Stomach (tissue), 8 donors: ENCODE measurements at regions not wholly inside any gene's neighbourhood (a gene's known extent, or its start where the extent isn't known, plus 50 kb on each side); places are given as distances from the start of the nearest gene placed in this dataset.

ENCODE experiments used
- DNase-seq, 2 donors: peaks; one replicate each; pipeline versions ENCODE4 v3.0.0 to v3.0.0-alpha.2; 2013 to 2019
- H3K27ac ChIP-seq, 5 donors: fragments of 200-600 bp in 4 of 5; sonication (generic) in 4 of 5; one replicate each; pipeline ENCODE4 v1.5.1; 2013 to 2019; ENCODE audit warnings: mild to moderate bottlenecking in 1 of 5, moderate library complexity in 1 of 5
- H3K27me3 ChIP-seq, 3 donors: fragments of 200-600 bp; sonication (generic); one replicate each; pipeline ENCODE4 v1.5.1; 2017 to 2019; ENCODE audit warnings: mixed run types in 1 of 3
- H3K36me3 ChIP-seq, 4 donors: fragments of 200-600 bp; sonication (generic); 1 replicate in 3 of 4; 2 replicates in 1 of 4; pipeline ENCODE4 v1.5.1; 2016 to 2019
- H3K4me1 ChIP-seq, 4 donors: fragments of 200-600 bp; sonication (generic); one replicate each; pipeline ENCODE4 v1.5.1; 2016 to 2019
- H3K4me3 ChIP-seq, 4 donors: fragments of 200-600 bp; sonication (generic) in 3 of 4; one replicate each; pipeline ENCODE4 v1.5.1; 2016 to 2019; ENCODE audit warnings: mild to moderate bottlenecking in 1 of 4
- H3K9me3 ChIP-seq, 4 donors: fragments of 200-600 bp; sonication (generic); one replicate each; pipeline ENCODE4 v1.5.1; 2016 to 2019
- EP300 ChIP-seq: sonication (generic); formaldehyde crosslinking; IDR thresholded peaks from one replicate; pipeline ENCODE4 v1.6.1; 2017; ENCODE audit warnings: antibody characterized with exemption
- POLR2A ChIP-seq, 4 donors: fragments of 450-650 bp; IDR thresholded peaks; one replicate each; pipeline ENCODE4 v1.6.1; 2016; ENCODE audit warnings: antibody characterized with exemption in 4 of 4, control low read depth in 2 of 4, mild to moderate bottlenecking in 1 of 4, moderate library complexity in 1 of 4
- POLR2AphosphoS5 ChIP-seq, 3 donors: sonication (generic); formaldehyde crosslinking; IDR thresholded peaks; one replicate each; pipeline ENCODE4 v1.6.1; 2016; ENCODE audit warnings: antibody characterized with exemption in 3 of 3
- WGBS, 5 donors: extraction: QIAGEN DNeasy Blood & Tissue Kit in 3 of 5; methylation state at CpG; one replicate each; pipeline versions ENCODE4 v1.1.5 to v1.1.7; 2013 to 2018; 5-methylcytosine and 5-hydroxymethylcytosine counted together
- intact Hi-C: fragments of 100-400 bp; cut with DNase I; formaldehyde crosslinking; loops from one replicate; pipeline ENCODE4 v1.15.1; 2023; ENCODE audit warnings: low total_unique reads
- TF ChIP-seq, protein P1 (sequence below), 7 experiments: fragments of 450-650 bp in 4 of 7; fragments of 200-600 bp in 3 of 7; sonication (generic) in 3 of 7; IDR thresholded peaks; one replicate each; pipeline ENCODE4 v1.5.1; 2016 to 2019; ENCODE audit warnings: antibody characterized with exemption in 7 of 7, control low read depth in 2 of 7, mild to moderate bottlenecking in 1 of 7
- donor health status: healthy with polysubstance abuse.
- donor health status: Bipolar disorder and iron deficiency.
- donor health status: healthy.

DNA sequence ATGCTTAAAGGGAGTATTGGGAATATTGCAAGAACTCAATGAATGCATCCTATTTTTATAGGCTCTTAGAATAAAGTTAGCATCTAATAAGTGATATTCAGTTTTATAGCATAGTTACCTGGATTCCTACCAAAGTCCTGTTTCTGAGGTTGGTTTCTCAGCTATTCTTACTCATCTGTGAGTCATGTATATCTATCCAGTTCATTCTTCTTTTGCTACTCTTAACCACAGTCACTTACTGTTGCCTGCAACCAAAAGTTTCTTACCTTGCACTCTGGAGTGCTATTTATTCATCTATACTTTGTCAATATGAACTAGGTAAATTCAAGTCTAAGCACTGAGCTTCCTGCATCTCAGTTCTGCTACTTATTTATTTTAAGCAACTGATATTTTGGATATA lies 322.5 kb downstream of the HS3ST1 start:
- H3K27ac ChIP-seq: no peak overlapping the region
- intact Hi-C loops: no loop called here
- H3K4me1 ChIP-seq: peaks cover 0 to 10% (median 5%) of the 10 kb centered on the region in 4 donors
- no peak overlapping the region for H3K4me3 ChIP-seq
- no peaks in the 10 kb centered on the region for H3K9me3 ChIP-seq
- no peak for DNase-seq
- no peaks in the 10 kb centered on the region for H3K27me3 ChIP-seq
- TF ChIP-seq POLR2AphosphoS5 (IDR thresholded peaks at IDR 0.05) (no peak), POLR2A (IDR thresholded peaks at IDR 0.05) (no peak), EP300 (no peak)
- TF ChIP-seq, protein P1, sequence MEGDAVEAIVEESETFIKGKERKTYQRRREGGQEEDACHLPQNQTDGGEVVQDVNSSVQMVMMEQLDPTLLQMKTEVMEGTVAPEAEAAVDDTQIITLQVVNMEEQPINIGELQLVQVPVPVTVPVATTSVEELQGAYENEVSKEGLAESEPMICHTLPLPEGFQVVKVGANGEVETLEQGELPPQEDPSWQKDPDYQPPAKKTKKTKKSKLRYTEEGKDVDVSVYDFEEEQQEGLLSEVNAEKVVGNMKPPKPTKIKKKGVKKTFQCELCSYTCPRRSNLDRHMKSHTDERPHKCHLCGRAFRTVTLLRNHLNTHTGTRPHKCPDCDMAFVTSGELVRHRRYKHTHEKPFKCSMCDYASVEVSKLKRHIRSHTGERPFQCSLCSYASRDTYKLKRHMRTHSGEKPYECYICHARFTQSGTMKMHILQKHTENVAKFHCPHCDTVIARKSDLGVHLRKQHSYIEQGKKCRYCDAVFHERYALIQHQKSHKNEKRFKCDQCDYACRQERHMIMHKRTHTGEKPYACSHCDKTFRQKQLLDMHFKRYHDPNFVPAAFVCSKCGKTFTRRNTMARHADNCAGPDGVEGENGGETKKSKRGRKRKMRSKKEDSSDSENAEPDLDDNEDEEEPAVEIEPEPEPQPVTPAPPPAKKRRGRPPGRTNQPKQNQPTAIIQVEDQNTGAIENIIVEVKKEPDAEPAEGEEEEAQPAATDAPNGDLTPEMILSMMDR (IDR thresholded peaks at IDR 0.05): no peak
- H3K36me3 ChIP-seq: no peaks in the 10 kb centered on the region

DNA sequence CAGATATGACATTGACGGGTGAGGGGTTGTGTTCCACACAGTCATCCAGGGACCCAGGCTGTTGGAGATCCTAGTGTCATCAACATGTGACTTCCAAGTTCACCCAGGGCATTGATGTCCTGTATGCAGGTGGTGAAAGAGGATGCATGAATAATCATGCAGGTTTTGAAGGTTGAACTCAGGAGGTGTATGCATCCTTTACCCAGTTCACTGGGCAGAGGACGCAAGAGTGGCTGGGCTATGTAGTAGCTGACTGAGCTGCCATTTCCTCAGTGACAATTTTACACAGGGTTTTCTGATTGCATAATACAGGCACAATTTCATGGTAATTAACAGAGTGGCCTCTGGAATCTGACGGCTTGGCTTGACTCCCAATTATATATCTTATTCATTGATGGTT lies 323.0 kb downstream of the HS3ST1 start:
- intact Hi-C loops: no loop called here
- whole genome bisulfite sequencing, 5 donors: 53 to 89% (median 78%) methylated on average over 3 of the region's 3 CpGs

DNA sequence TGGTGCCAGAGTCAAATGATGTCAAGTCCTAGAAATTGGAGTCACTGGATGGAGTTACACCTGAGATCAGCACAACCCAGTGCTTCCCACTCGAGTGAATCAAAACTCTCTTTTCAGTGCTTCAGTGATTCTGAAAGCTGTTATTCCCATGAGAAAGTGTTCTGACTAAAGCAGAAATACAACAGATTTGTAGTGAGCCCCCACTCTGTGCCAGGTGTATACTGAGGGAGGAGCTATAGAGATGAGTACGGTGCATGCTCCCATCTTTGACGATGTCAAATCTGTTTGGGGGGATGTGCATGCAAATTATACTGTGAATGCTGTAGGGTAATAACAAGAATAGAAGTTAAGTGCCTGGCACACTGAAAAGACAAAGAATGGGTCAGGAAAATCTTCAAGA lies 330.2 kb downstream of the HS3ST1 start:
- WGBS, 5 donors: 80 to 91% (median 88%) methylated on average over 3 of the region's 3 CpGs
- TF ChIP-seq, protein P1 (IDR thresholded peaks at IDR 0.05): no peak
- TF ChIP-seq POLR2AphosphoS5 (IDR thresholded peaks at IDR 0.05) (no peak), EP300 (no peak), POLR2A (IDR thresholded peaks at IDR 0.05) (no peak)
- DNase-seq: no peak
- H3K4me1 ChIP-seq: no peaks in the 10 kb centered on the region
- intact Hi-C loops: no loop called here
- no peak overlapping the region for H3K4me3 ChIP-seq
- no peak overlapping the region for H3K27ac ChIP-seq
- no peaks in the 10 kb centered on the region for H3K36me3 ChIP-seq
- H3K27me3 ChIP-seq: no peaks in the 10 kb centered on the region
- no peaks in the 10 kb centered on the region for H3K9me3 ChIP-seq

More for the DNA sequence above, 323.0 kb downstream of the HS3ST1 start:
- Histone ChIP-seq H3K4me1 (peaks cover 0 to 10% (median 5%) of the 10 kb centered on the region in 4 donors), H3K4me3 (no peak overlapping the region), H3K9me3 (no peaks in the 10 kb centered on the region), H3K36me3 (no peaks in the 10 kb centered on the region), H3K27ac (no peak overlapping the region), H3K27me3 (no peaks in the 10 kb centered on the region)
- no peak for DNase-seq
- TF ChIP-seq, protein P1 (IDR thresholded peaks at IDR 0.05): no peak
- TF ChIP-seq POLR2AphosphoS5 (IDR thresholded peaks at IDR 0.05) (no peak), EP300 (no peak), POLR2A (IDR thresholded peaks at IDR 0.05) (no peak)

DNA sequence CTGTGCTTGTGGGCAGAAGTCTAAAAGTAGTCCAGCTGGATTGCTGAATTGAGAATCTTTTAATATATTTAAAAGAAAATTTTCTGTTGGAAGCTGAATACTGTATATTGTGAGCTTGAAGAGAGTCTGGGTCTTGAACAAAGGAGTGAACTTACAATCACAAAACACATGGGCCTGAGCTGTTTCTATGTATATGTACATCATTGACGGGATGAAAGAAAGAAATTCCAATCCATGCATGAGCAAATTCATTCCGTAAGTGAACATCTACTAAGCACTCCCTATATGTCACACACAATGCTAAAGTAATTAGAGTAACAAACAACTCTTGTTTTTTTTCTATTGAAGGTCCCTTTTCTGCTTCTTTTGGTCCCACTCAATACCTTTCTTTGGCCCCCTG lies 331.0 kb downstream of the HS3ST1 start:
- WGBS, 5 donors: 90 to 97% (median 94%) methylated on average over 2 of the region's 2 CpGs
- Histone ChIP-seq H3K4me1 (no peaks in the 10 kb centered on the region), H3K27me3 (no peaks in the 10 kb centered on the region), H3K9me3 (no peaks in the 10 kb centered on the region), H3K27ac (no peak overlapping the region), H3K36me3 (no peaks in the 10 kb centered on the region), H3K4me3 (no peak overlapping the region)
- TF ChIP-seq EP300: no peak
- no peak for TF ChIP-seq POLR2A (IDR thresholded peaks at IDR 0.05)
- TF ChIP-seq POLR2AphosphoS5 (IDR thresholded peaks at IDR 0.05): no peak
- TF ChIP-seq, protein P1 (IDR thresholded peaks at IDR 0.05): no peak
- no peak for DNase-seq
- intact Hi-C loops: no loop called here

DNA sequence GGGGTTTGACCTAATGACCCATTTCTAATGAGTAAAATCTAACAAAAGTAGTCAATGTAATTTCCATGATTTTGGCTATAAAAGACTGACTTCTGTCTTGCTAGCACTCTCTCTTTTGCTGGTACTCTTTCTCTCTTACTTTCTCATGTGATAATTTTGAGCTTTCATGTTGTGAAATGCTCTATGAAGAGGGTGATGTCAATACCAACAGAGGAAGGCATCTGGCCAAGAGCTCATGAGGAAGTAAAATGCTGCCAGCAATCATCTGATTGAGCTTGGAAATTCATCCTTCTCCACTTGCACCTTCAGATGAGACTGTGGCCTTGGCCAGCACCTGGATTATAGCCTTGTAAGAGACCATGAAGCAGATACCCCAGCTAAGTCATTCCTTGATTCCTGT lies 347.7 kb downstream of the HS3ST1 start:
- Histone ChIP-seq H3K4me1 (no peaks in the 10 kb centered on the region), H3K36me3 (no peaks in the 10 kb centered on the region), H3K27ac (no peak overlapping the region), H3K27me3 (no peaks in the 10 kb centered on the region), H3K9me3 (no peaks in the 10 kb centered on the region), H3K4me3 (no peak overlapping the region)
- intact Hi-C loops: no loop called here
- TF ChIP-seq, protein P1 (IDR thresholded peaks at IDR 0.05): no peak
- no peak for TF ChIP-seq POLR2AphosphoS5 (IDR thresholded peaks at IDR 0.05)
- TF ChIP-seq POLR2A (IDR thresholded peaks at IDR 0.05): no peak
- TF ChIP-seq EP300: no peak
- no peak for DNase-seq
